22Rv1 (cell line): ENCODE measurements at regions not wholly inside any gene's neighbourhood (a gene's known extent, or its start where the extent isn't known, plus 50 kb on each side); places are given as distances from the start of the nearest gene placed in this dataset.

ENCODE experiments used
- H3K27ac ChIP-seq: fragments of 450-650 bp; 2 replicates; pipeline ENCODE4 v1.5.1; 2017
- ZFX ChIP-seq: fragments of 450-650 bp; IDR thresholded peaks from 2 replicates; pipeline ENCODE4 v1.6.1; 2017; ENCODE audit warnings: antibody characterized with exemption, borderline replicate concordance
- TF ChIP-seq, protein P1 (sequence below): fragments of 450-650 bp; IDR thresholded peaks from 2 replicates; pipeline ENCODE4 v1.5.1; 2017; ENCODE audit warnings: mild to moderate bottlenecking

DNA sequence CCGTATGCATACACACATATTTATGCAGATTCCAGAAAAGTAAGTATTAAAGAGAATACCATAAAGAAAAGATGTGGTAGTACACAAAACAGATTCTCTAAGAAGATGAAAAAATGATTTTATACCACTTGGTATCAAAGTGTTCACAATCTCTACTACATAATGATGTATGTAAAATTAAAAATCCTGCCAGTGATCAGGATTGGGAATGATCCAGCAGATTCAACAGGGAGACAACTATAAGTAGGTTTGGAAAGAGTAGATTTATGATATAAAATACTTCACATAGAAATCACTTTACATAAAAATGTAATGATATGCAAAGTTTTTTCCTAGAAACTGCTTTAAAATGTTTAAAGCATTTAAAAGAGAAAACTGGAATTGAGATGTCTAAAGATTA is 447.0 kb downstream of the CNTNAP4 start:
- no peak overlapping the region for H3K27ac ChIP-seq
- TF ChIP-seq ZFX = no peak
- TF ChIP-seq, protein P1, sequence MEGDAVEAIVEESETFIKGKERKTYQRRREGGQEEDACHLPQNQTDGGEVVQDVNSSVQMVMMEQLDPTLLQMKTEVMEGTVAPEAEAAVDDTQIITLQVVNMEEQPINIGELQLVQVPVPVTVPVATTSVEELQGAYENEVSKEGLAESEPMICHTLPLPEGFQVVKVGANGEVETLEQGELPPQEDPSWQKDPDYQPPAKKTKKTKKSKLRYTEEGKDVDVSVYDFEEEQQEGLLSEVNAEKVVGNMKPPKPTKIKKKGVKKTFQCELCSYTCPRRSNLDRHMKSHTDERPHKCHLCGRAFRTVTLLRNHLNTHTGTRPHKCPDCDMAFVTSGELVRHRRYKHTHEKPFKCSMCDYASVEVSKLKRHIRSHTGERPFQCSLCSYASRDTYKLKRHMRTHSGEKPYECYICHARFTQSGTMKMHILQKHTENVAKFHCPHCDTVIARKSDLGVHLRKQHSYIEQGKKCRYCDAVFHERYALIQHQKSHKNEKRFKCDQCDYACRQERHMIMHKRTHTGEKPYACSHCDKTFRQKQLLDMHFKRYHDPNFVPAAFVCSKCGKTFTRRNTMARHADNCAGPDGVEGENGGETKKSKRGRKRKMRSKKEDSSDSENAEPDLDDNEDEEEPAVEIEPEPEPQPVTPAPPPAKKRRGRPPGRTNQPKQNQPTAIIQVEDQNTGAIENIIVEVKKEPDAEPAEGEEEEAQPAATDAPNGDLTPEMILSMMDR = no peak

DNA sequence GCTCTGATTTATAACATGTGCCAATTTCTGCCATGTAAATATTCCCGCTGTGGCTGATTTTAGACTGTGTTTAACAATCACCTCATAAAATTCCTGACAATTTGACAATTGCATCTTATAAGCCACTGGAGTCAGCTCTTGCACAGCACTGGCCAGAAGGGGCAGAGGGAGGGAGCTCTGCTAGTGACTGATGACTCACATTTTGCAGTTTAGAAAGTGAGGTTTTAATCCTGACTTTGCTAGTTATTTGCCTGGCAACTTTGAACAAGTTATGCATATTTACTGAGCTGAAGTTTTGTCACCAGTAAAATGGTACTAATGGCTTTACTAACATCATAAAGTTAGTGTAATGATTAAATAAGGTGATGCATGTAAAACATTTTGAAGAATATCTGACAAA is 452.3 kb downstream of the CNTNAP4 start:
- H3K27ac ChIP-seq = no peak overlapping the region
- TF ChIP-seq ZFX = no peak
- TF ChIP-seq, protein P1 = 0 out of 2 replicates have a peak, but pooled peaks have one; percentile 16

DNA sequence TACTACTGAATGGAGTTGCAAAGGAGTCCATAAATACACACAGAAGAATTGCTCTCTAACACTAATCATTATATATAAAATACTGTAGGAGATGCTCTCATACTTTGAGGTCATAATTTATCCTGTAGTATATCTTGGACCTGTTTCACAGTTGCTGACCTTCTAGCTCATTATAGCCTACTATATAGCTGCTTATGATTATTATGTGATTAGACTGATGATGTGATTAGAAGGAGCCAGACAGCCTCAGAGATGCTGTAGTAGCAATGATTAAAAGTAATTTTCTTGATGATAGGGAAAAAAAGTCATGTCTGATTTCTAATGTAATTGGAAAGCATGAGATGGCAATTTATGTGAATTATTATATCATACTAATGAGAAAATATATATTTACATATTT is 455.7 kb downstream of the CNTNAP4 start:
- no peak overlapping the region for H3K27ac ChIP-seq
- TF ChIP-seq, protein P1 = no peak
- no peak for TF ChIP-seq ZFX

DNA sequence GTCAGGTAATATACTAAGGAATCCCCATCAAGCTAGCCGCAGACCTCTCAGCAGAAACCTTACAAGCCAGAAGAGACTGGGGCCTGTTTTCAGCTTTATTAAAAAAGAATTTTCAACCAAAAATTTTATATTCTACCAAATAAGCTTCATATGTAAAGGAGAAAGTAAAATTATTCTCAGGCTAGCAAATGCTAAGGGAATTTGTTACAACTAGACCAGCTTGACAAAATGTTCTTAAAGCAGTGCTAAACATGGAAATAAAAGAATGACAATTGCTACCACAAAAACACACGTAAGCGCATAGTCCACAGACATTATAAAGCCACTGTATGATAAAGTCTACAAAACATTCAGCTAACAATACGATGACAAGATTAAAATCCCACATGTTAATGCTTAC is 449.4 kb upstream of the MON1B start:
- TF ChIP-seq ZFX = no peak
- TF ChIP-seq, protein P1 = no peak
- H3K27ac ChIP-seq = no peak overlapping the region

DNA sequence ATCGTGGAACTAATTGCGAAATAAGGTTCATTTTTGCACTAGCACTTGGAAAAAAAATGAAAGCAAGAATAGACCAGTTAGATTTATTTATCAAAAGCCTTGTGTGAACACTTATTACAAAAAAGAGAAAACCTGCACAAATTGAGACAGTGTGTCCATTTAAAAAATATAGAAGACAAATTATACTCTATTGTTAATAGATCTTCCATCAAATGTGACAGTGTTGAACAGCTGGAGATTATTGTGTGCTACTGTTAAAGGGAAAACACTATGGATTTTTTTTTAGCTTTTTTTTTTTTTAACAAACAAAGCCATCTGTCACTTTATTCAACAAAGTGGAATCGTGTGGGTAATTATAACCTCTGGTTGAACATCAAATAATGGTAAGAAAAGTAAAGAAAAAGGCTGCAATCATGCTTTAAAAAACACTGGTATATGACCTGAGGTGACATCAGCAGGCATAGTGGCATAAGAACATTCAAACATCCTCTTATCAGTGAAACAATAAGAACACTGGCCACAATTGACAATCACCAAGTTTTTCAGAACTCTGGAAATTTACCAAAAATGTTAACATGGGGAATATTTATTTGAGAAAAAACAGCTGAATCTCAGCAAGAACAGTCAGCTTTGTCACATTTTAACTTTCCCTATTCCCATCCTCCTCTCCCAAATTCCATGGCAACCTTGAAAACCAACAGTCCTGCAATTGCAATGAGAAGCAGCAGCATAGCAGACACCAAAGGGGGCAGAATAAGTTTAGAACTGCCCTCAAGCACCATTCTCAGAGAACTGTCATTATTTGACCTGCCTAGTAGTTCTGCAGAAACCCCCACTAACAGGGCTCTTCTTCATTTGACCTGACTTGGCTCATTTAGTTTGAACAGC is 442.3 kb upstream of the MON1B start:
- no peak for TF ChIP-seq ZFX
- TF ChIP-seq, protein P1 = no peak
- H3K27ac ChIP-seq = peak overlapping the region; percentile 13; the same call in 1 of the 2 replicates

DNA sequence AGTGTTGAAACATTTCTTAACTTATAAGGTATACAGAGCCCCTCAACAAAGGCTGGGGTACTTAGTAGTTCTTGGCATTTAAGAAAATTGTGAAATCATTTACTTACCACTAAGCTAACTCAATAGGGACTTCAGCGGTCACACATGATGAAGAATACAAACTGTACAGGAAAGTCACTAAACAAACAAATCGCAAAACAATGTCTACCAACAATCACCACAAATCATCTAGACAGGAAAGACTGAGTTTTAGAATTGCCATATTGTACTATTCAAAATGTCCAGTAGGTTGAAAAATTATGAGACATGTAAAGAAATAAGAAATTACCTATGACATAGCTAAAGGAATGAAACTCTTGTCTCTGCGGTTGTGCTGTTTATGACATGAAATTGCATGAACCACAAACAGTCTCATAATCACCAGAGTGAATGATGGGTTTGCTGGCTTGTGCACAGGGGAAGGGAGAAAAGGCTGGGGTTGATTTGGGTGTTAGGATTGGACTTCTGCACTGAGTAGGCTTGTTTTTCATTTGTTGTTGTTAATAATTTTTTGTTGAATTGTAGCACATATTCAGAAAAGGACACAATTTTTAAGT is 441.1 kb upstream of the MON1B start:
- no peak for TF ChIP-seq ZFX
- TF ChIP-seq, protein P1 = no peak
- 0 out of 2 replicates have a peak overlapping the region, but pooled peaks have one; percentile 13 for H3K27ac ChIP-seq

DNA sequence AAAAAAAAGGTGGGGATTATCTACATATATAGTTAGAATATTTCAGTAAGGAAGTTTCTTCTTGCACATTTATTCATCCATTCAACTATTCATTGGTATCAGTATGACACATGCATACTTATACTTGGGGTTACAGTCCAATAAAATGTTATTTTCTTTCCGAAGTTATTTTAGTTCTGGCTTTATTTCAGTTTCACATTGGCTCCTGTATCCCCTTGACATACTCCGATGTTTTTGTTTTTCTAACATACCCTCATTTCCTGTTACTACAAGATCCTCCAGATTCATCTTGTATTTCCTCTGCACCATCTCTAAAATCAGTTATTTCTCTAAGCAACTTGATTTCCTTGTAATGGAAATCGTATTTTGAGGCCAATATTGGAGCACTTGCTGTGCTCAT is 435.5 kb upstream of the MON1B start:
- H3K27ac ChIP-seq = no peak overlapping the region
- TF ChIP-seq, protein P1 = no peak
- TF ChIP-seq ZFX = no peak
